ENCODE measurements at regions not wholly inside any gene's neighbourhood (a gene's known extent, or its start where the extent isn't known, plus 50 kb on each side); places are given as distances from the start of the nearest gene placed in this dataset.
"Not testable (repeated sequence)": the region's sequence is repeated elsewhere in the genome, so short reads cannot be mapped to it uniquely, and the experiment has no call there.

DNA sequence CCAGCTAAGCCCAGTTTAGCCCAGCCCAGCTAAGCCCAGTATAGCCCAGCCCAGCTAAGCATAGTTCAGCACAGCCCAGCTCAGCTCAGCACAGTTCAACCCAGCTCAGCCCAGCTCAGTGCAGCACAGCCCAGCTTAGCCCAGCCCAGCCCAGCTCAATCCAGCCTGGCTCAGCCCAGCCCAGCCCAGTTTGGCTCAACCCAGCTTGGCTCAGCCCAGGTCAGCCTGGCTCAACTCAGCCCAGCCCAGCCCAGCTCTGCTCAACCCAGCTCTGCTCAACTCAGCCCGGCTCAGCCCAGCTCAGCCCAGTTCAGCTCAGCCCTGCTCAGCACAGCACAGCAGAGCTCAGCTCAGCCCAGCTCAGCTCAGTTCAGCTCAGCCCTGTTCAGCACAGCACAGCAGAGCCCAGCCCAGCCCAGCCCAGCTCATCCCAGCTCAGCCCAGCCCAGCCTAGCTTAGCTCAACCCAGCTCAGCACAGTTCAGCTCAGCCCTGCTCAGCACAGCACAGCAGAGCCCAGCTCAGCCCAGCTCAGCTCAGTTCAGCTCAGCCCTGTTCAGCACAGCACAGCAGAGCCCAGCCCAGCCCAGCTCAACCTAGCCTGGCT, 330.9 kb downstream of the TMEM121 start:
- DNase-seq: peak; percentile 30 to 56

DNA sequence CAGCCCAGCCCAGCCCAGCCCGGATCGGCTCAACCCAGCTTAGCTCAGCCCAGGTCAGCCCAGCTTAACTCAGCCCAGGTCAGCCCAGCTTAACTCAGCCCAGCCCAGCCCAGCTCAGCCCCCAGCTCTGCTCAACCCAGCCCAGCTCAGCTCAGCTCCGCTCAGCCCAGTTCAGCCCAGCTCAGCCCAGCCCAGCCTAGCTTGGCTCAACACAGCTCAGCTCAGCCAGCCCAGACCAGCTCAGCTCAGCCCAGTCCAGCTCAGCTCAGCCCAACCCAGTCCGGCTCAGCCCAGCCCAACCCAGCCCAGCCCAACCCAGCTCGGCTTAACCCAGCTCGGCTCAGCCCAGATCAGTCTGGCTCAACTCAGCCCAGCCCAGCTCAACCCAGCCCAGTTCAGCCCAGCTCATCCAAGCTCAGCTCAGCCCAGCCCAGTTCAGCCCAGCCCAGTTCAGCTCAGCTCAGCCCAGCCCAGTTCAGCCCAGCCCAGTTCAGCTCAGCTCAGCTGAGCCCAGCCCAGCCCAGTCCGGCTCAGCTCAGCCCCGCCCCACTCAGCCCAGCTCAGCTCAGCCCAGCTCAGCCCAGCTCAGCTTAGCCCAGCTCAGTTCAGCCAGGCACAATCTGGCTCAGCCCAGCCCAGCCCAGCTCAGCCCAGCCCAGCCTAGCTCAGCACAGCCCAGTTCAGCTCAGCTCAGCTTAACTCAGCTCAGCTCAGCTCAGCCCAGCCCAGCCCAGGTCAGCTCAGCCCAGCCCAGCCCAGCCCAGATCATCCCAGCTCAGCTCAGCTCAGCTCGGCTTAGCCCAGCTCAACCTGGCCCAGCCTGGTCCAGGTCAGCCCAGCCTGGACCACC, 331.7 kb downstream of the TMEM121 start:
- intact Hi-C loops (cut with DNase I): no loop called here
- Histone ChIP-seq H3K36me3 (ENCODE audit: control insufficient read depth in 1 of 2, insufficient read depth in 2 of 2, low read length in 1 of 2) (no peaks in the 10 kb centered on the region), H3K27me3 (ENCODE audit: control insufficient read depth in 1 of 2, insufficient read depth in 2 of 2, low read length in 1 of 2) (no peaks in the 10 kb centered on the region), H3K4me3 (ENCODE audit: low read length in 2 of 2) (no peak overlapping the region), H3K9me3 (ENCODE audit: control insufficient read depth, low read length) (no peaks in the 10 kb centered on the region), H3K4me1 (ENCODE audit: control insufficient read depth in 1 of 2, insufficient read depth in 2 of 2, low read length in 2 of 2) (no peaks in the 10 kb centered on the region), H3K27ac (ENCODE audit: low read depth in 1 of 2, low read length in 2 of 2) (no peak overlapping the region)
- WGBS, 2 donors: 85 to 89% methylated on average over 8 to 9 of the region's 9 CpGs
- no peak for ATAC-seq (ENCODE audit: low FRiP score)
- DNase-seq: peak; percentile 43 to 67

More for the DNA sequence above, 330.9 kb downstream of the TMEM121 start:
- no peak for ATAC-seq (ENCODE audit: low FRiP score)
- no peak overlapping the region for H3K27ac ChIP-seq (ENCODE audit: low read depth in 1 of 2, low read length in 2 of 2)
- no peak overlapping the region for H3K4me3 ChIP-seq (ENCODE audit: low read length in 2 of 2)
- H3K27me3 ChIP-seq (ENCODE audit: control insufficient read depth in 1 of 2, insufficient read depth in 2 of 2, low read length in 1 of 2): no peaks in the 10 kb centered on the region
- no peaks in the 10 kb centered on the region for H3K4me1 ChIP-seq (ENCODE audit: control insufficient read depth in 1 of 2, insufficient read depth in 2 of 2, low read length in 2 of 2)
- intact Hi-C loops (cut with DNase I): no loop called here
- no peaks in the 10 kb centered on the region for H3K9me3 ChIP-seq (ENCODE audit: control insufficient read depth, low read length)
- no peaks in the 10 kb centered on the region for H3K36me3 ChIP-seq (ENCODE audit: control insufficient read depth in 1 of 2, insufficient read depth in 2 of 2, low read length in 1 of 2)
- WGBS, 2 donors: 92 to 100% methylated on average over 1 of the region's 1 CpG

DNA sequence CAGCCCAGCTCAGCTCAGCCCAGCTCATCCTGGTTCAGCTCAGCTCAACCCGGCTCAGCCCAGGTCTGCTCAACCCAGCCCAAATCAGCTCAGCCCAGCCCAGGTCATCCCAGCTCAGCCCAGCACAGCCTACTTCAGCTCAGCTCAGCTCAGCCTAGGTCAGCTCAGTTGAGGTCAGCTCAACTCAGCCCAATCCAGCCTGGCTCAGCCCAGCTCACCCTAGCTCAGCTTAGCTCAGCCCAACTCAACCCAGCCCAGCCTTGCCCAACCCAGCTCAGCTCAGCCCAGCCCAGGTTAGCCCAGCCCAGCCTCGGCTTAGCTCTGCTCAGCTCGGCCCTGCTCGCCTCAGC, 332.3 kb downstream of the TMEM121 start:
- no peaks in the 10 kb centered on the region for H3K36me3 ChIP-seq (ENCODE audit: control insufficient read depth in 1 of 2, insufficient read depth in 2 of 2, low read length in 1 of 2)

DNA sequence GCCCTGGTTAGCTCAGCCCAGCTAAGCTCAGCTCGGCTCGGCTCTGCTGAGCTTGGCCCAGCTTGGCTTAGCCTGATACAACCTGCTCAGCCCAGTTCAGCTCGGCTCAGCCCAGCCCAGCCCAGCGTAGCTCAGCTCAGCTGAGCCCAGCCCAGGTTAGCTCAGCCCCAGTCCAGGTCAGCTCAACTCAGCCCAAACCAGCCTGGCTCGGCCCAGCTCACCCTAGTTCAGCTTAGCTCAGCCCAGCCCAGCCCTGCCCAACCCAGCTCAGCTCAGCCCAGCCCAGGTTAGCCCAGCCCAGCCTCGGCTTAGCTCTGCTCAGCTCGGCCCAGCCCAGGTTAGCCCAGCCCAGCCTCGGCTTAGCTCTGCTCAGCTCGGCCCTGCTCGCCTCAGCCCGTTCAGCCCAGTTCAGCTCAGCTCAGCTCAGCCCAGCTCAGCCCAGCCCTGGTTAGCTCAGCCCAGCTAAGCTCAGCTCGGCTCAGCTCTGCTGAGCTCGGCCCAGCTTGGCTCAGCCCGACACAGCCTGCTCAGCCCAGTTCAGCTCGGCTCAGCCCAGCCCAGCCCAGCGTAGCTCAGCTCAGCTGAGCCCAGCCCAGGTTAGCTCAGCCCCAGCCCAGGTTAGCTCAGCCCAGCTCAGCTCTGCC, 332.8 kb downstream of the TMEM121 start:
- ATAC-seq (ENCODE audit: low FRiP score) (peak; percentile 2), DNase-seq (peak in 1 of 2 donors; percentile 52)
- H3K36me3 ChIP-seq (ENCODE audit: control insufficient read depth in 1 of 2, insufficient read depth in 2 of 2, low read length in 1 of 2); H3K4me3 ChIP-seq (ENCODE audit: low read length in 2 of 2); H3K27ac ChIP-seq (ENCODE audit: low read depth in 1 of 2, low read length in 2 of 2); intact Hi-C loops (cut with DNase I); H3K27me3 ChIP-seq (ENCODE audit: control insufficient read depth in 1 of 2, insufficient read depth in 2 of 2, low read length in 1 of 2); H3K9me3 ChIP-seq (ENCODE audit: control insufficient read depth, low read length); H3K4me1 ChIP-seq (ENCODE audit: control insufficient read depth in 1 of 2, insufficient read depth in 2 of 2, low read length in 2 of 2): not testable (repeated sequence)
- WGBS, 2 donors: 86% methylated on average over 13 to 16 of the region's 16 CpGs

More for the DNA sequence above, 332.3 kb downstream of the TMEM121 start:
- DNase-seq (peak; percentile 33 to 45), ATAC-seq (ENCODE audit: low FRiP score) (no peak)
- intact Hi-C loops (cut with DNase I): no loop called here
- no peaks in the 10 kb centered on the region for H3K4me1 ChIP-seq (ENCODE audit: control insufficient read depth in 1 of 2, insufficient read depth in 2 of 2, low read length in 2 of 2)
- H3K4me3 ChIP-seq (ENCODE audit: low read length in 2 of 2): no peak overlapping the region
- 69 to 88% methylated on average over 2 to 4 of the region's 4 CpGs for WGBS, 2 donors
- H3K9me3 ChIP-seq (ENCODE audit: control insufficient read depth, low read length): no peaks in the 10 kb centered on the region
- H3K27me3 ChIP-seq (ENCODE audit: control insufficient read depth in 1 of 2, insufficient read depth in 2 of 2, low read length in 1 of 2): no peaks in the 10 kb centered on the region
- no peak overlapping the region for H3K27ac ChIP-seq (ENCODE audit: low read depth in 1 of 2, low read length in 2 of 2)

DNA sequence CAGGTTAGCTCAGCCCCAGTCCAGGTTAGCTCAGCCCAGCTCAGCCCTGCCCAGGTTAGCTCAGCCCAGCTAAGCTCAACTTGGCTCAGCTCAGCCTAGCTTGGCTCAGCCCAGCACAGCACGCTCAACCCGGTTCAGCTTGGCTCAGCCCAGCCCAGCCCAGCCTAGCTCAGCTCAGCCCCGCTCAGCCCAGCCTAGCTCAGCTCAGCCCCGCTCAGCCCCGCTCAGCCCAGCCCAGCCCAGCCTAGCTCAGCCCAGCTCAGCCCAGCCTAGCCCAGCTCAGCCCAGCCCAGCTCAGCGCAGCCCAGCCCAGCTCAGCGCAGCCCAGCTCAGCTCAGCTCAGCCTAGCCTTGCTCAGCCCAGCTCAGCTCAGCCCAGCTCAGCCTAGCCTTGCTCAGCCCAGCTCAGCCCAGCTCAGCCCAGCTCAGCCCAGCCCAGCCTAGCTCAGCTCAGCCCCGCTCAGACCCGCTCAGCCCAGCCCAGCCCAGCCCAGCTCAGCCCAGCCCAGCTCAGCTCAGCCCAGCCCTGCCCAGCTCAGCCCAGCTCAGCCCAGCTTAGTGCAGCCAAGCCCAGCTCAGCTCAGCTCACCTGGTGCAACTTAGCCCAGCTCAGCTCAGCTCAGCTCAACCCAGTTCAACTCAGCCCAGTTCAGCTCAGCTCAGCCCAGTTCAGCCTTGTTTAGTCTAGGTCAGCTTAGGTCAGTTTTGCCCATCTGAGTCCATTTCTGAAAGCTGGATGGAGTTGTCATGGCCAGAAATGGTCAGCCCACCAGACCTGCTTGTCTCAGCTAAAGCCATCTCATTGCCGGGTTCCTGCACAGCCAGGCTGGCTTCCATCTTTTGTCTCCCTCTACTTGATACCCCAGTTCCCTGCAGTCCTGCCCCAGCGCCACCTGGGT, 333.6 kb downstream of the TMEM121 start:
- H3K27me3 ChIP-seq (ENCODE audit: control insufficient read depth in 1 of 2, insufficient read depth in 2 of 2, low read length in 1 of 2): no peaks in the 10 kb centered on the region
- H3K36me3 ChIP-seq (ENCODE audit: control insufficient read depth in 1 of 2, insufficient read depth in 2 of 2, low read length in 1 of 2): no peaks in the 10 kb centered on the region
- peak; percentile 44 to 61 for DNase-seq
- no peaks in the 10 kb centered on the region for H3K9me3 ChIP-seq (ENCODE audit: control insufficient read depth, low read length)
- WGBS, 2 donors: 92 to 94% methylated on average over 10 to 11 of the region's 11 CpGs
- ATAC-seq (ENCODE audit: low FRiP score): peak; percentile 4
- H3K4me1 ChIP-seq (ENCODE audit: control insufficient read depth in 1 of 2, insufficient read depth in 2 of 2, low read length in 2 of 2): no peaks in the 10 kb centered on the region
- intact Hi-C loops (cut with DNase I): no loop called here
- H3K4me3 ChIP-seq (ENCODE audit: low read length in 2 of 2): no peak overlapping the region
- H3K27ac ChIP-seq (ENCODE audit: low read depth in 1 of 2, low read length in 2 of 2): no peak overlapping the region

DNA sequence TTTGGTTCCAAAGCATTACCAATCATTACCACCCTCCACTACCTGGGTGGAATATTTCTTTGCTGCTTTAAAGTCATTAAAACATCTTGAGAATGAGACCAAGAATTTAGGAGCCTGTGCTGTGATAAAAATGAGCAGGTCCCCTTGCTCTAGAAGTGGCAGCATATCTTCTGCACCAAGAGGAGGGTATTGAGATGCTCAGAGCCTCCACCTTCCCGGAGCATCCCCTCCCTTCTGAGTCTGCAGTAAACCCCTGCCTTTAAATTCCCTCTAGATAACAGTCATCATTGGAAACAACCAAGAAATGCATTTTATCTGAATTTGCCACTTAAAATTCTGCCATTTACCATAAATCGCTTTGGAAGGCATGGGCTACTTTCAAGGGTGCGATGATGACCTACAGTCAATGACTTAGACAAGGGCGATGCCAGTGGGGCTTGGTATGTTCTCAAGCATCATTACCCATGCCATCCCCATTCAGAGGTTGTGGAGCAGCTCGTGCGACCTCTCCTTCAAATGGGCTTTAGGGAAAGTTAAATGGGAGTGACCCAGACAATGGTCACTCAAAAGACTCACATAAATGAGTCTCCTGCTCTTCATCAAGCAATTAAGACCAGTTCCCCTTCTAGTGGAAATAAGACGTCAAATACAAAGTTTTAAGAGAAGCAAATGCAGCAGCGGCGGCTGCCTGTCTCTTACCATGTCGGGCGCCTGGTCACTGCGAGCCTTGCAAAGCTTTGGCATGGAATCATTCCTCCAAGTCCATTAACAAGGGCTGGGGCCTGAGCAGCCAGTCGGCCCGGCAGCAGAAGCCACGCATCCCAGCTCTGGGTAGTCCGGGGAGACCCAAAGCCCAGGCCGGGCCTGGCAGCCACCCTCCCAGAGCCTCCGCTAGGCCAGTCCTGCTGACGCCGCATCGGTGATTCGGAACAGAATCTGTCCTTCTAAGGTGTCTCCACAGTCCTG, 334.5 kb downstream of the TMEM121 start:
- Histone ChIP-seq H3K27ac (ENCODE audit: low read depth in 1 of 2, low read length in 2 of 2) (no peak overlapping the region), H3K36me3 (ENCODE audit: control insufficient read depth in 1 of 2, insufficient read depth in 2 of 2, low read length in 1 of 2) (no peaks in the 10 kb centered on the region), H3K4me3 (ENCODE audit: low read length in 2 of 2) (no peak overlapping the region), H3K27me3 (ENCODE audit: control insufficient read depth in 1 of 2, insufficient read depth in 2 of 2, low read length in 1 of 2) (no peaks in the 10 kb centered on the region), H3K4me1 (ENCODE audit: control insufficient read depth in 1 of 2, insufficient read depth in 2 of 2, low read length in 2 of 2) (no peaks in the 10 kb centered on the region), H3K9me3 (ENCODE audit: control insufficient read depth, low read length) (no peaks in the 10 kb centered on the region)
- intact Hi-C loops (cut with DNase I): no loop called here
- peak; percentile 30 to 50 for DNase-seq
- 84% methylated on average over 22 of the region's 22 CpGs for WGBS, 2 donors
- no peak for ATAC-seq (ENCODE audit: low FRiP score)

DNA sequence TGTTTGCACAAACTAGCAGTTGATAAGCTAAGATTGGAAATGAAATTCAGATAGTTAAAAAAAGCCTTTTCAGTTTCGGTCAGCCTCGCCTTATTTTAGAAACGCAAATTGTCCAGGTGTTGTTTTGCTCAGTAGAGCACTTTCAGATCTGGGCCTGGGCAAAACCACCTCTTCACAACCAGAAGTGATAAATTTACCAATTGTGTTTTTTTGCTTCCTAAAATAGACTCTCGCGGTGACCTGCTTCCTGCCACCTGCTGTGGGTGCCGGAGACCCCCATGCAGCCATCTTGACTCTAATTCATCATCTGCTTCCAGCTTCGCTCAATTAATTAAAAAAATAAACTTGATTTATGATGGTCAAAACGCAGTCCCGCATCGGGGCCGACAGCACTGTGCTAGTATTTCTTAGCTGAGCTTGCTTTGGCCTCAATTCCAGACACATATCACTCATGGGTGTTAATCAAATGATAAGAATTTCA, 335.6 kb downstream of the TMEM121 start:
- H3K4me3 ChIP-seq (ENCODE audit: low read length in 2 of 2): no peak overlapping the region
- intact Hi-C loops (cut with DNase I): no loop called here
- ATAC-seq (ENCODE audit: low FRiP score): no peak
- peak in 1 of 2 donors; percentile 6 for DNase-seq
- no peaks in the 10 kb centered on the region for H3K9me3 ChIP-seq (ENCODE audit: control insufficient read depth, low read length)
- H3K27me3 ChIP-seq (ENCODE audit: control insufficient read depth in 1 of 2, insufficient read depth in 2 of 2, low read length in 1 of 2): no peaks in the 10 kb centered on the region
- 62 to 75% methylated on average over 11 of the region's 11 CpGs for WGBS, 2 donors
- no peak overlapping the region for H3K27ac ChIP-seq (ENCODE audit: low read depth in 1 of 2, low read length in 2 of 2)
- H3K36me3 ChIP-seq (ENCODE audit: control insufficient read depth in 1 of 2, insufficient read depth in 2 of 2, low read length in 1 of 2): no peaks in the 10 kb centered on the region
- H3K4me1 ChIP-seq (ENCODE audit: control insufficient read depth in 1 of 2, insufficient read depth in 2 of 2, low read length in 2 of 2): no peaks in the 10 kb centered on the region
